AG04450 (cell line): ENCODE measurements at regions not wholly inside any gene's neighbourhood (a gene's known extent, or its start where the extent isn't known, plus 50 kb on each side); places are given as distances from the start of the nearest gene placed in this dataset.

ENCODE experiments used
- CTCF ChIA-PET: fragments of 300-600, 350-600 bp; formaldehyde crosslinking; extraction: SDS; loops from one replicate; lab custom pipeline; 2022; ENCODE audit warnings: antibody characterized with exemption, inconsistent platforms; lab: Charles Lee
- POLR2A ChIA-PET: fragments of 350-600 bp; formaldehyde crosslinking; extraction: SDS; loops from one replicate; lab custom pipeline; 2021; ENCODE audit warnings: antibody characterized with exemption, inconsistent platforms; lab: Yijun Ruan, JAX
- DNase-seq: peaks from one replicate; pipeline ENCODE4 v3.0.0-alpha.2; 2011; ENCODE audit warnings: low read depth, low spot score
- H3K27ac ChIP-seq: one replicate; pipeline ENCODE4 v1.5.1; 2012; ENCODE audit warnings: low read depth, low read length, control low read depth
- H3K27me3 ChIP-seq: one replicate; pipeline ENCODE4 v1.6.0; 2012; ENCODE audit warnings: low read length; ENCODE audit not compliant: control insufficient read depth, insufficient read depth
- H3K4me3 ChIP-seq: 2 replicates; pipeline ENCODE4 v1.5.1; 2011; ENCODE audit warnings: mild to moderate bottlenecking, low read depth, low read length, control low read depth
- H3K9me3 ChIP-seq: 2 replicates; pipeline ENCODE4 v1.5.1; 2012; ENCODE audit warnings: low read length; ENCODE audit not compliant: control insufficient read depth, insufficient read depth
- CTCF ChIP-seq: IDR thresholded peaks from 2 replicates; pipeline ENCODE4 v1.5.1; 2011; ENCODE audit warnings: low read depth, low read length, control low read depth, inconsistent platforms

- Histone ChIP-seq H3K27ac (no peak overlapping the region), H3K27me3 (no peaks in the 10 kb centered on the region), H3K4me3 (no peak overlapping the region), H3K9me3 (no peaks in the 10 kb centered on the region)
- TF ChIP-seq CTCF, result no peak
- DNase-seq, result no peak
- POLR2A ChIA-PET, result no interaction called here
- CTCF ChIA-PET, result no interaction called here
These were observed 163.6 kb upstream of the PREP start for GRCh38 chr6:105566503-105566902.

GRCh38 chr6:105564121-105564902 lies 161.4 kb upstream of the PREP start:
- ChIA-PET POLR2A (no interaction called here), CTCF (no interaction called here)
- DNase-seq, result no peak
- Histone ChIP-seq H3K9me3 (no peaks in the 10 kb centered on the region), H3K27me3 (no peaks in the 10 kb centered on the region), H3K4me3 (no peak overlapping the region), H3K27ac (no peak overlapping the region)
- TF ChIP-seq CTCF, result no peak

- CTCF ChIA-PET, result no interaction called here
- DNase-seq, result no peak
- Histone ChIP-seq H3K27ac (no peak overlapping the region), H3K4me3 (no peak overlapping the region), H3K9me3 (no peaks in the 10 kb centered on the region), H3K27me3 (no peaks in the 10 kb centered on the region)
- POLR2A ChIA-PET, result no interaction called here
- no peak for TF ChIP-seq CTCF
These were observed 159.1 kb upstream of the PREP start for GRCh38 chr6:105562027-105562426.

GRCh38 chr6:105561486-105561885 lies 158.6 kb upstream of the PREP start:
- no peaks in the 10 kb centered on the region for H3K9me3 ChIP-seq
- no peaks in the 10 kb centered on the region for H3K27me3 ChIP-seq
- ChIA-PET POLR2A (no interaction called here), CTCF (interaction anchor here (1.3 kb wide), 1 partner anchor 130 kb away, joined by 4 read pairs; no protein-coding TSS in a partner anchor)
- no peak for DNase-seq
- H3K27ac ChIP-seq, result no peak overlapping the region
- no peak overlapping the region for H3K4me3 ChIP-seq
- TF ChIP-seq CTCF, result no peak

GRCh38 chr6:105560611-105561066 lies 157.8 kb upstream of the PREP start:
- Histone ChIP-seq H3K27me3 (no peaks in the 10 kb centered on the region), H3K4me3 (no peak overlapping the region), H3K27ac (no peak overlapping the region), H3K9me3 (no peaks in the 10 kb centered on the region)
- no peak for TF ChIP-seq CTCF
- ChIA-PET CTCF (interaction anchor here (1.3 kb wide), 1 partner anchor 129 kb away, joined by 4 read pairs; no protein-coding TSS in a partner anchor), POLR2A (no interaction called here)
- no peak for DNase-seq
